H1 (cell line): ENCODE measurements at regions not wholly inside any gene's neighbourhood (a gene's known extent, or its start where the extent isn't known, plus 50 kb on each side); places are given as distances from the start of the nearest gene placed in this dataset.

ENCODE experiments used
- JUN ChIP-seq: IDR thresholded peaks from 2 replicates; pipeline ENCODE4 v1.6.1; 2011; ENCODE audit warnings: low read depth, mild to moderate bottlenecking, improper control_type of control experiment, low read length
- KDM4A ChIP-seq: IDR thresholded peaks from one replicate; pipeline ENCODE4 v1.7.1; 2012; ENCODE audit warnings: low read depth, mild to moderate bottlenecking, moderate library complexity, low read length, inconsistent platforms; ENCODE audit not compliant: severe bottlenecking
- NRF1 ChIP-seq: IDR thresholded peaks from 2 replicates; pipeline ENCODE4 v1.6.1; 2011; ENCODE audit warnings: mild to moderate bottlenecking, low read depth, low read length, improper control_type of control experiment
- SAP30 ChIP-seq: fragments of 300-600 bp; sonication (generic); IDR thresholded peaks from 2 replicates; pipeline ENCODE4 v1.7.1; 2012; ENCODE audit warnings: low read length, moderate library complexity, mild to moderate bottlenecking, inconsistent platforms; ENCODE audit not compliant: insufficient read depth, insufficient replicate concordance

- TF ChIP-seq NRF1 (no peak), KDM4A (no peak), JUN (no peak), SAP30 (no peak)
- TF ChIP-seq, all 59 proteins: peak for 0
These were observed 708.1 kb downstream of the SLC4A3 start (continued) for GRCh38 chr2:220335591-220335915.
